Smooth muscle cell (in vitro differentiated cells): ENCODE measurements at regions not wholly inside any gene's neighbourhood (a gene's known extent, or its start where the extent isn't known, plus 50 kb on each side); places are given as distances from the start of the nearest gene placed in this dataset.
A peak's percentile ranks its signal among the peaks of the same experiment; 100 is the strongest.

ENCODE experiments used
- DNase-seq: peaks from one replicate; lab custom pipeline; 2025; ENCODE audit not compliant: unreplicated experiment; lab: John Stamatoyannopoulos, UW
- H2AFZ ChIP-seq: fragments of 200-600 bp; sonication (generic); 2 replicates; pipeline ENCODE4 v1.6.0; 2016; ENCODE audit warnings: antibody characterized with exemption, low read depth, mild to moderate bottlenecking
- H3F3A ChIP-seq: fragments of 200-600 bp; sonication (generic); 2 replicates; pipeline ENCODE4 v1.6.0; 2017; ENCODE audit warnings: antibody characterized with exemption, low read depth
- H3K27ac ChIP-seq: fragments of 200-600 bp; sonication (generic); 2 replicates; pipeline ENCODE4 v1.5.1; 2016; ENCODE audit warnings: low read depth, mild to moderate bottlenecking
- H3K27me3 ChIP-seq: fragments of 200-600 bp; sonication (generic); 2 replicates; pipeline ENCODE4 v1.6.1; 2016; ENCODE audit warnings: low read depth, mild to moderate bottlenecking
- H3K36me3 ChIP-seq: fragments of 200-600 bp; sonication (generic); 2 replicates; pipeline ENCODE4 v1.5.1; 2016; ENCODE audit warnings: low read depth
- H3K4me1 ChIP-seq: fragments of 200-600 bp; sonication (generic); 2 replicates; pipeline ENCODE4 v1.5.1; 2016; ENCODE audit warnings: low read depth
- H3K4me2 ChIP-seq: fragments of 200-600 bp; sonication (generic); 2 replicates; pipeline ENCODE4 v1.6.0; 2016; ENCODE audit warnings: mild to moderate bottlenecking
- H3K4me3 ChIP-seq: fragments of 200-600 bp; sonication (generic); 2 replicates; pipeline ENCODE4 v1.5.1; 2016; ENCODE audit warnings: mild to moderate bottlenecking
- H3K79me2 ChIP-seq: fragments of 200-600 bp; sonication (generic); 2 replicates; pipeline ENCODE4 v1.6.0; 2016; ENCODE audit warnings: low read depth, mild to moderate bottlenecking
- H3K9ac ChIP-seq: fragments of 200-600 bp; sonication (generic); 2 replicates; pipeline ENCODE4 v1.6.0; 2016; ENCODE audit warnings: low read depth
- H3K9me3 ChIP-seq: fragments of 200-600 bp; sonication (generic); replicated peaks from 2 replicates; pipeline ENCODE4 v1.5.1; 2016; ENCODE audit warnings: low read depth
- H4K20me1 ChIP-seq: fragments of 200-600 bp; sonication (generic); 2 replicates; pipeline ENCODE4 v1.6.0; 2016; ENCODE audit warnings: low read depth
- WGBS: methylation state at CpG from one replicate; pipeline ENCODE4 v1.1.7; 2016; ENCODE audit warnings: low lambda C conversion rate; 5-methylcytosine and 5-hydroxymethylcytosine counted together
- TF ChIP-seq, protein P1 (sequence below): fragments of 200-600 bp; sonication (generic); IDR thresholded peaks from 2 replicates; pipeline ENCODE4 v1.5.1; 2017; ENCODE audit warnings: borderline replicate concordance, mild to moderate bottlenecking, antibody characterized with exemption; ENCODE audit not compliant: insufficient read depth, poor library complexity, severe bottlenecking

DNA sequence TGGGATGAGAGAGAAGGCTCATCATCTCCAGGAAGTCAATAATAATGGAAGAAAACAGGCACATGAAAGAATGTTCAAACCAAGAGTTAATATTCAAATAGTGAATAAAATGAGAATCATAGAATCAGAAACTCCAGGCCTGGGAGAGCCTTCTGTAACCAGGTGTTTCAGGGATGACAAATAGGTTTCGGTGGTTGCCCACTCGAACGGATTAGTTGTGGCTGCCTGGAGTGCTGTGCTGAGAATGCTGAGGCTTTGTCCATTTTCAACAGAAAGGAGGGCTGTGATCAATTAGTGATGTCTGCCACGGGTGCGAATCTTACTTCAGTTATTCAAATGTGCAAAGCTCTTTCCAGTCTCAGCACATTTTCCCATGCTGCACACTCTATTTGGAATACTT is 227.3 kb downstream of the INSIG2 start:
- H3F3A ChIP-seq = no peaks in the 10 kb centered on the region
- H3K36me3 ChIP-seq = no peaks in the 10 kb centered on the region
- no peaks in the 10 kb centered on the region for H3K27me3 ChIP-seq
- H2AFZ ChIP-seq = no peak overlapping the region
- H3K4me3 ChIP-seq = no peak overlapping the region
- H3K79me2 ChIP-seq = no peaks in the 10 kb centered on the region
- no peak for DNase-seq
- no peak overlapping the region for H3K27ac ChIP-seq
- no peak overlapping the region for H3K9ac ChIP-seq
- TF ChIP-seq, protein P1, sequence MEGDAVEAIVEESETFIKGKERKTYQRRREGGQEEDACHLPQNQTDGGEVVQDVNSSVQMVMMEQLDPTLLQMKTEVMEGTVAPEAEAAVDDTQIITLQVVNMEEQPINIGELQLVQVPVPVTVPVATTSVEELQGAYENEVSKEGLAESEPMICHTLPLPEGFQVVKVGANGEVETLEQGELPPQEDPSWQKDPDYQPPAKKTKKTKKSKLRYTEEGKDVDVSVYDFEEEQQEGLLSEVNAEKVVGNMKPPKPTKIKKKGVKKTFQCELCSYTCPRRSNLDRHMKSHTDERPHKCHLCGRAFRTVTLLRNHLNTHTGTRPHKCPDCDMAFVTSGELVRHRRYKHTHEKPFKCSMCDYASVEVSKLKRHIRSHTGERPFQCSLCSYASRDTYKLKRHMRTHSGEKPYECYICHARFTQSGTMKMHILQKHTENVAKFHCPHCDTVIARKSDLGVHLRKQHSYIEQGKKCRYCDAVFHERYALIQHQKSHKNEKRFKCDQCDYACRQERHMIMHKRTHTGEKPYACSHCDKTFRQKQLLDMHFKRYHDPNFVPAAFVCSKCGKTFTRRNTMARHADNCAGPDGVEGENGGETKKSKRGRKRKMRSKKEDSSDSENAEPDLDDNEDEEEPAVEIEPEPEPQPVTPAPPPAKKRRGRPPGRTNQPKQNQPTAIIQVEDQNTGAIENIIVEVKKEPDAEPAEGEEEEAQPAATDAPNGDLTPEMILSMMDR = no peak
- no peaks in the 10 kb centered on the region for H3K9me3 ChIP-seq
- no peaks in the 10 kb centered on the region for H4K20me1 ChIP-seq
- peaks cover 20% of the 10 kb centered on the region for H3K4me1 ChIP-seq
- 94% methylated on average over 5 of the region's 5 CpGs for WGBS
- H3K4me2 ChIP-seq = no peak overlapping the region

GRCh38 chr2:118312969-118313756 is 224.9 kb downstream of the INSIG2 start:
- WGBS = 43% methylated on average over 4 of the region's 4 CpGs

DNA sequence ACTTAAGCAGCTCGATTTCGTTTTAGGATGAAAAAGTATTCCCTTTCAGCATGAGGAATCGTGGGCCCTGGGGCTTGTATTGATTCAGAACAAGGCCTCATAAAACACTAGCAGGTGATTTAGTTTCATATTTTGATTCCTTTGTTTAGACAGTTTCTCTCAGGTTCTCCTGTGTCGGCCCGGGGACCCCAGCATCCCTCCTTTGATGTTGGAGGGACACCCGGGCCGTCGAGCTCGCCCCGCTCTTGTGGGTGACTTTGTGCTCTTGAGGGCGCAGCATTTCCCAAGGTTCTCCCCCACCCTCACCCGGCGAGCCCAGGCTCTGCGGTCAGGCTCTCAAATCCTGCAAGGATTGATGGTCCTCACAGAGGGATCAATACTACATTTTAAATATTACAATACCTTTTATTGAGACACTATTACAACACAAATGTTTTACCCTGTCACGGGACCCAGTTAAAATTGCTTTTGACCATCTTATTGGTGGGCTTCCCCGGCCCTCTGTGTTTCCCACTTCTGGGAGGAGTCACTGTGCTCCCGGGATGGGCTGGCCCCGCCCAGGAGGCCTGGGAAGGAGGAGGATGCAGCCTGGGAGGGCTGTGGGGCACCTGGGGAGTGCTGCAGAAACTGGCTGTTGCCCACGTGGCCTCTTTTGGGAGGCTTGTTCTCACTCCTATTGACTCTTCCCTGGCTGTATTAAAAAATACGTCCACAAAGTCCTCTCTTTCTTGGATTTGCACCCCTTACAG is 222.6 kb downstream of the INSIG2 start:
- H3K4me2 ChIP-seq = peak overlapping the region; percentile 98
- H3K4me3 ChIP-seq = peak overlapping the region; percentile 84
- TF ChIP-seq, protein P1 = no peak
- peak overlapping the region; percentile 100 for H2AFZ ChIP-seq
- H3K9ac ChIP-seq = peak overlapping the region; percentile 88
- 31% methylated on average over 20 of the region's 20 CpGs for WGBS
- no peaks in the 10 kb centered on the region for H4K20me1 ChIP-seq
- H3K27ac ChIP-seq = peak overlapping the region; percentile 58
- H3K36me3 ChIP-seq = no peaks in the 10 kb centered on the region
- no peak for DNase-seq
- no peaks in the 10 kb centered on the region for H3K9me3 ChIP-seq
- H3K4me1 ChIP-seq = peaks cover 10% of the 10 kb centered on the region
- no peaks in the 10 kb centered on the region for H3K79me2 ChIP-seq
- no peaks in the 10 kb centered on the region for H3F3A ChIP-seq
- H3K27me3 ChIP-seq = no peaks in the 10 kb centered on the region

More at GRCh38 chr2:118312969-118313756, 224.9 kb downstream of the INSIG2 start:
- H3K9me3 ChIP-seq = no peaks in the 10 kb centered on the region
- H3K9ac ChIP-seq = no peak overlapping the region
- H2AFZ ChIP-seq = no peak overlapping the region
- TF ChIP-seq, protein P1 = no peak
- no peak overlapping the region for H3K4me3 ChIP-seq
- no peaks in the 10 kb centered on the region for H3K79me2 ChIP-seq
- H3K36me3 ChIP-seq = no peaks in the 10 kb centered on the region
- H3K27me3 ChIP-seq = no peaks in the 10 kb centered on the region
- no peak overlapping the region for H3K4me2 ChIP-seq
- DNase-seq = no peak
- no peak overlapping the region for H3K27ac ChIP-seq
- H3K4me1 ChIP-seq = peaks cover 10% of the 10 kb centered on the region
- no peaks in the 10 kb centered on the region for H3F3A ChIP-seq
- H4K20me1 ChIP-seq = no peaks in the 10 kb centered on the region
